ENCODE measurements at regions not wholly inside any gene's neighbourhood (a gene's known extent, or its start where the extent isn't known, plus 50 kb on each side); places are given as distances from the start of the nearest gene placed in this dataset.

DNA sequence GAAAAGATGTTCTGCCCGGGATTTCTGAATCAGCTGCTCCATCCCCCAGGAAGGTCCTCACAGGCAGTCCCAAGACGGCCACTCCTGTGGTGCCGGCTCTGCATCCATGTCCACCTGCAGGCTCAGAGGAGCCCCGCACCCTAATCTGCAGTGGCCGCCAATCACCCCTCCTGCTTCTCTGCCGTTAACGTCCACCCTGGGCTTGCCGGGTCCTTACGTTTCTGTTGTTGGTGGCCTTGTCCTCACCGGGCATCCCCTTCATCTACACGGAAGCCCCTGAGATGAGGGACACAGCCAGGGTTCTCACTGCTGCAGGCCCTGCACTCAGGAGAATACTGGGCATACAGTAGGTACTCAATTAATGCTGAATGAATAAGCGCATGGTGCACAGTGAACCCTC is 131.5 kb upstream of the SNTG2 start:
- DNase-seq (ENCODE audit: low read depth) = no peak
- H3K4me3 ChIP-seq (ENCODE audit: low read length) = no peak overlapping the region
- TF ChIP-seq, protein P1, sequence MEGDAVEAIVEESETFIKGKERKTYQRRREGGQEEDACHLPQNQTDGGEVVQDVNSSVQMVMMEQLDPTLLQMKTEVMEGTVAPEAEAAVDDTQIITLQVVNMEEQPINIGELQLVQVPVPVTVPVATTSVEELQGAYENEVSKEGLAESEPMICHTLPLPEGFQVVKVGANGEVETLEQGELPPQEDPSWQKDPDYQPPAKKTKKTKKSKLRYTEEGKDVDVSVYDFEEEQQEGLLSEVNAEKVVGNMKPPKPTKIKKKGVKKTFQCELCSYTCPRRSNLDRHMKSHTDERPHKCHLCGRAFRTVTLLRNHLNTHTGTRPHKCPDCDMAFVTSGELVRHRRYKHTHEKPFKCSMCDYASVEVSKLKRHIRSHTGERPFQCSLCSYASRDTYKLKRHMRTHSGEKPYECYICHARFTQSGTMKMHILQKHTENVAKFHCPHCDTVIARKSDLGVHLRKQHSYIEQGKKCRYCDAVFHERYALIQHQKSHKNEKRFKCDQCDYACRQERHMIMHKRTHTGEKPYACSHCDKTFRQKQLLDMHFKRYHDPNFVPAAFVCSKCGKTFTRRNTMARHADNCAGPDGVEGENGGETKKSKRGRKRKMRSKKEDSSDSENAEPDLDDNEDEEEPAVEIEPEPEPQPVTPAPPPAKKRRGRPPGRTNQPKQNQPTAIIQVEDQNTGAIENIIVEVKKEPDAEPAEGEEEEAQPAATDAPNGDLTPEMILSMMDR (conservative IDR thresholded peaks at IDR 0.05; ENCODE audit: low read length) = no peak

DNA sequence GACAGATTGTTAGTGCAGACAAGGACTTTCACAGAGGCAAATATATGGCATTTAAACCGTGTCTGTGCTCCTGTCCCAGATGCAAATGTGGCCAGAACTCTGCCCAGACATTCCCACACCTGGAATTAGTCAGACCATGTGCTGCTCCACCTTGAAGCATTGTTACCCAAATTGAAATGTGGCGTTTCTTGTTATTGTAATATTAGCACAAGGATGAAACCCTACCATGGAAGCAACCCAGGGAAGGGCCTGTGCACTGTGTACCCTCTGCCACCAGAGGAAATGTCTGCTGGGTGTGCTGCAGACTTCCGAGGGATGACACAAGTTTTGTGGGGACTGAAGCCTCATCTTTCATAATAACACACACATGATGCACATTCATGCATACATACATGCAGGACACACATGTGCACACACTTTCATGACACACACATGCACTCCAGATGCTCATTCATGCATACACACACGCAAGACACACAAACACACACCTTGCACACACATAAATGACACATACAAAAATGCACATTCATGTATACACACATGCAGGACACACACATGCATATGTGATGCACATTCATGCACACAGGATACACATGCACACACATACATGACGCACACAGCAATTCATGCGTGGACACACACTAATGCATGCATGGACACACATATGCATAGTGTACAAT is 133.2 kb upstream of the SNTG2 start:
- TF ChIP-seq, protein P1 (conservative IDR thresholded peaks at IDR 0.05; ENCODE audit: low read length) = no peak

DNA sequence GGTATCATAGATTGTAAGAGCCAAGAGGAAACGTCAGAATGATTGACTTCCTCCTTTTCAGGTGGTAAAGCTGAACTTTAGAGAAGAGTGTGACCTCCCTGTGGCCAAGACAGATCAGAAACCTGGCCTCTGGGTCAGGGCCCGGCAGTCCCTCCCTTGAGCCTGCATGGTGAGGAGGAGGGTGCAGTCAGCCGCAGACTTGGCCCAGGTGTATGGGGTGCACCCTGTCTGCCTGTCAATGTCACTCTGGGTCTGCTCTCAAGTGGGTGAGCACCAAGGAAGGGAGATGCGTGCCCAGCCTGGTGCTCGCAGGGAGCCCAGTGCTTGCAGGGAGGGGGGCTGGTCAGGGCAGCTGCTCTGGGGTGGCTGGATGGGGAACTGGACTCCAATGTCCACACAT is 134.4 kb upstream of the SNTG2 start:
- DNase-seq (ENCODE audit: low read depth) = no peak
- TF ChIP-seq, protein P1 (conservative IDR thresholded peaks at IDR 0.05; ENCODE audit: low read length) = no peak
- H3K4me3 ChIP-seq (ENCODE audit: low read length) = no peak overlapping the region

More for the DNA sequence above, 133.2 kb upstream of the SNTG2 start:
- H3K4me3 ChIP-seq (ENCODE audit: low read length) = no peak overlapping the region
- DNase-seq (ENCODE audit: low read depth) = no peak

DNA sequence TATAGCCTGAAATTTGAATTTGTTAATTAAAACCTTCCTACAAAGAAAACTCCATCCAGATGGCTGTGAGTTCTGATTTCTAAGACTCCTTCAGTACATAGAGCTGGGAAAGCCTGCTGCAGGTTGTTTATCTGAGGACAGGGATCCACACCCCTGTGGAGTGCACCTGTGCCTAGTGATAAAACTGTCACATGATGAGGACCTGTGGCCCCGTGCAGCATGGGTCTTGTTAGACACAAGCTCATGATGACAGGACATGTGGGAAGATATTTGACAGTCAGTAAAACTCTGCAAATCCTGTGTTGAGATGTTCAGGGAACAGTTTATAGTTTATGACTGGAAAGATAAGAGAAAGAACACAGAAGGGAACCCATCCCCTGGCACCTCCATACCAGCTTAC is 133.2 kb upstream of the TMEM18 start:
- DNase-seq (ENCODE audit: low read depth) = no peak
- TF ChIP-seq, protein P1 (conservative IDR thresholded peaks at IDR 0.05; ENCODE audit: low read length) = no peak
- no peak overlapping the region for H3K4me3 ChIP-seq (ENCODE audit: low read length)

DNA sequence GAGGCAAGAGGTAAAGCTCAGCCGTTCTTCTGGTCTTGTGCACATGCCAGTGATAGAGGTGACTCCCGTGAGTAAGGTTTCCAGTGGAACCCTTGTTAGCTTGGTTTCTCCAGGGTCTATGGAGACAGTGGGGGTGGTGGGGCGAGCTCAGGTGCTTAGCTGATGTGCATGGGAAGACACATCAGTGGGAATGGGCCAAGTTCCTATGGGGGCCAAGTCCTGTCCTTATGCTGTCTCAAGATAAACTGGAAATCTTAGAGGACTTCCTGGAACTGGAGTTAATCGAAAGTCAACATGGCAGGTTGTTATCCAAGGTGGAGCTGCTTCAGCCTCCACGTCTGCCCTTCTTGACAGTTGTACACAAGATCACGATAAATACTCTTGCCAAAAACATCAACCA is 130.1 kb upstream of the TMEM18 start:
- H3K4me3 ChIP-seq (ENCODE audit: low read length) = no peak overlapping the region
- TF ChIP-seq, protein P1 (conservative IDR thresholded peaks at IDR 0.05; ENCODE audit: low read length) = no peak
- no peak for DNase-seq (ENCODE audit: low read depth)

DNA sequence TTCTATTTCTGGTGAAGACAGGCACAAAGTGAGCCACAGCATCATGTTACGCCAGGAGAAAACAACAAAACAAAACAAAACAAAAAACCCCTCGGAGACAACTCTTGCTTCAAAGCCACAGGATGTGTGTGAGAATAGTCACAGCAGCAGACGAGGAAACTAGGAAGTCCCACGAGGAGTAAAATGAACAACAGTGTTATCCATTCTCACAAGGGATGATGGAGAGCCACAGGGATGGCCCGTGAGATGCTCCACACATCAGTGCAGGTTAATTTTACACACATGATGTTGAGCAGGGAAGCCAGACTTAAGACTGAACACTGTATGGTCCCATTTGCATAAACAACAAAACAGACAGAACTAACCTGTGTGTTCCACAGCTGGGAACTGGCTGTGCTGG is 128.5 kb upstream of the TMEM18 start:
- TF ChIP-seq, protein P1 (conservative IDR thresholded peaks at IDR 0.05; ENCODE audit: low read length) = no peak
- no peak overlapping the region for H3K4me3 ChIP-seq (ENCODE audit: low read length)
- no peak for DNase-seq (ENCODE audit: low read depth)

DNA sequence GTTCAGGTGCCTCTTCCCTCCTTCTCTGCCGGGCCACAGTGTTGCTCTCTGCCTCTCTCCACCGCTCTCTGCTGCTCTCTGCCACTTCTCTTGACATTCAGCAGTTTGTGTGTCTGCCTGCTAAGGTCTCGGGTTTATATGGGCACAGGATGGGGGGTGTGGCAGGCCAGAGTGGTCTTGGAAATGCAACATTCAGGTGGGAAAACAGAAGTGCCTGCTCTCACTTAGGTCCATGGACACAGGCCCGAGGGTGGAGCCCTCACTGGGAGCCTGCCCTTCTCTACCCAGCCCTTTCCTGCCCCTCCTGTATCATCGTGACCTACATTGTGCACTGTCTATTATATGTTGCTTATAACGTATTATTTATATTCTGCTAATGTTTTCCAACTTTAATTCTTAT is 120.8 kb upstream of the TMEM18 start:
- no peak overlapping the region for H3K4me3 ChIP-seq (ENCODE audit: low read length)
- DNase-seq (ENCODE audit: low read depth) = no peak
- TF ChIP-seq, protein P1 (conservative IDR thresholded peaks at IDR 0.05; ENCODE audit: low read length) = no peak
